Urinary bladder (tissue), 3 donors: ENCODE measurements at regions not wholly inside any gene's neighbourhood (a gene's known extent, or its start where the extent isn't known, plus 50 kb on each side); places are given as distances from the start of the nearest gene placed in this dataset.

Experiments used
- DNase-seq: peaks from one replicate; pipeline ENCODE4 v3.0.0-alpha.2; 2015; ENCODE audit errors: extremely low spot score
- H3K27ac ChIP-seq: one replicate; pipeline ENCODE4 v1.5.1; 2013; ENCODE audit warnings: low read depth, mild to moderate bottlenecking, moderate library complexity
- H3K36me3 ChIP-seq: one replicate; pipeline ENCODE4 v1.6.1; 2013; ENCODE audit warnings: mild to moderate bottlenecking, moderate library complexity; ENCODE audit not compliant: insufficient read depth
- H3K4me1 ChIP-seq: one replicate; pipeline ENCODE4 v1.6.1; 2013; ENCODE audit warnings: mild to moderate bottlenecking, moderate library complexity; ENCODE audit not compliant: insufficient read depth
- H3K4me3 ChIP-seq: one replicate; pipeline ENCODE4 v1.5.1; 2013; ENCODE audit warnings: low read depth, low read length
- WGBS: extraction: QIAGEN DNeasy Blood & Tissue Kit; methylation state at CpG from one replicate; pipeline ENCODE4 v1.1.7; 2013; 5-methylcytosine and 5-hydroxymethylcytosine counted together
- donor health status: healthy with polysubstance abuse.
- donor health status: healthy.

GRCh38 chr3:137100326-137100725 is 142.5 kb downstream of the IL20RB start:
- no peaks in the 10 kb centered on the region for H3K4me1 ChIP-seq
- H3K36me3 ChIP-seq, result no peaks in the 10 kb centered on the region
- DNase-seq, result no peak
- no peak overlapping the region for H3K27ac ChIP-seq
- no peak overlapping the region for H3K4me3 ChIP-seq
- 94% methylated on average over 1 of the region's 1 CpG for WGBS

- no peaks in the 10 kb centered on the region for H3K36me3 ChIP-seq
- H3K27ac ChIP-seq, result no peak overlapping the region
- WGBS, result 71% methylated on average over 7 of the region's 7 CpGs
- no peak for DNase-seq
- H3K4me1 ChIP-seq, result no peaks in the 10 kb centered on the region
- no peak overlapping the region for H3K4me3 ChIP-seq
Observed at GRCh38 chr3:137103739-137104138, 146.0 kb downstream of the IL20RB start.

- H3K4me3 ChIP-seq, result no peak overlapping the region
- no peaks in the 10 kb centered on the region for H3K4me1 ChIP-seq
- no peaks in the 10 kb centered on the region for H3K36me3 ChIP-seq
- H3K27ac ChIP-seq, result no peak overlapping the region
- DNase-seq, result peak; percentile 41
- 12% methylated on average over 10 of the region's 10 CpGs for WGBS
Observed at GRCh38 chr3:137105277-137105977, 147.6 kb downstream of the IL20RB start.

- H3K27ac ChIP-seq, result no peak overlapping the region
- DNase-seq, result no peak
- H3K36me3 ChIP-seq, result no peaks in the 10 kb centered on the region
- H3K4me3 ChIP-seq, result no peak overlapping the region
- H3K4me1 ChIP-seq, result no peaks in the 10 kb centered on the region
- 40% methylated on average over 8 of the region's 8 CpGs for WGBS
Observed at GRCh38 chr3:137106612-137107240, 148.9 kb downstream of the IL20RB start.

GRCh38 chr3:137108699-137109440 is 151.1 kb downstream of the IL20RB start:
- Histone ChIP-seq H3K36me3 (no peaks in the 10 kb centered on the region), H3K27ac (no peak overlapping the region), H3K4me1 (no peaks in the 10 kb centered on the region), H3K4me3 (no peak overlapping the region)
- WGBS, result 74% methylated on average over 8 of the region's 8 CpGs
- no peak for DNase-seq

- DNase-seq, result no peak
- no peaks in the 10 kb centered on the region for H3K4me1 ChIP-seq
- no peak overlapping the region for H3K27ac ChIP-seq
- no peak overlapping the region for H3K4me3 ChIP-seq
- no peaks in the 10 kb centered on the region for H3K36me3 ChIP-seq
- 40% methylated on average over 3 of the region's 3 CpGs for WGBS
Observed at GRCh38 chr3:137110392-137110996, 152.7 kb downstream of the IL20RB start.

GRCh38 chr3:137111497-137111896 is 153.7 kb downstream of the IL20RB start:
- WGBS, result 76% methylated on average over 8 of the region's 8 CpGs
- Histone ChIP-seq H3K27ac (no peak overlapping the region), H3K36me3 (no peaks in the 10 kb centered on the region), H3K4me1 (no peaks in the 10 kb centered on the region), H3K4me3 (no peak overlapping the region)
- DNase-seq, result no peak

- no peak for DNase-seq
- Histone ChIP-seq H3K4me1 (no peaks in the 10 kb centered on the region), H3K27ac (no peak overlapping the region), H3K4me3 (no peak overlapping the region), H3K36me3 (no peaks in the 10 kb centered on the region)
Observed at GRCh38 chr3:137116619-137117018, 158.8 kb downstream of the IL20RB start.

GRCh38 chr3:137121704-137122314 is 164.0 kb downstream of the IL20RB start:
- Histone ChIP-seq H3K4me3 (no peak overlapping the region), H3K36me3 (no peaks in the 10 kb centered on the region), H3K4me1 (no peaks in the 10 kb centered on the region), H3K27ac (no peak overlapping the region)
- no peak for DNase-seq
- 36% methylated on average over 3 of the region's 3 CpGs for WGBS

GRCh38 chr3:137131081-137131480 is 173.3 kb downstream of the IL20RB start:
- DNase-seq, result no peak
- 67% methylated on average over 2 of the region's 2 CpGs for WGBS
- Histone ChIP-seq H3K36me3 (no peaks in the 10 kb centered on the region), H3K27ac (no peak overlapping the region), H3K4me3 (no peak overlapping the region), H3K4me1 (no peaks in the 10 kb centered on the region)

- Histone ChIP-seq H3K27ac (no peak overlapping the region), H3K36me3 (no peaks in the 10 kb centered on the region), H3K4me1 (no peaks in the 10 kb centered on the region), H3K4me3 (no peak overlapping the region)
- WGBS, result 20% methylated on average over 4 of the region's 4 CpGs
- no peak for DNase-seq
Observed at GRCh38 chr3:137134431-137134830, 176.6 kb downstream of the IL20RB start.

- no peaks in the 10 kb centered on the region for H3K36me3 ChIP-seq
- WGBS, result 64% methylated on average over 3 of the region's 3 CpGs
- DNase-seq, result no peak
- H3K4me3 ChIP-seq, result no peak overlapping the region
- H3K27ac ChIP-seq, result no peak overlapping the region
- H3K4me1 ChIP-seq, result no peaks in the 10 kb centered on the region
Observed at GRCh38 chr3:137148406-137148805, 190.6 kb downstream of the IL20RB start.

- Histone ChIP-seq H3K36me3 (no peaks in the 10 kb centered on the region), H3K4me1 (no peaks in the 10 kb centered on the region), H3K27ac (no peak overlapping the region), H3K4me3 (no peak overlapping the region)
- 24% methylated on average over 2 of the region's 2 CpGs for WGBS
- DNase-seq, result no peak
Observed at GRCh38 chr3:137148917-137149316, 191.1 kb downstream of the IL20RB start.
